Liver (tissue), 8 donors: ENCODE measurements at regions not wholly inside any gene's neighbourhood (a gene's known extent, or its start where the extent isn't known, plus 50 kb on each side); places are given as distances from the start of the nearest gene placed in this dataset.

Experiments
- DNase-seq: peaks from one replicate; pipeline ENCODE4 v3.0.0-alpha.2; 2017; ENCODE audit warnings: low spot score
- H3K27ac ChIP-seq, 2 donors: one replicate each; pipeline ENCODE4 v1.7.0; 2013; ENCODE audit warnings: inconsistent platforms in 2 of 2, low read length in 2 of 2, control low read depth in 1 of 2, low read depth in 1 of 2, mild to moderate bottlenecking in 1 of 2
- H3K27me3 ChIP-seq, 4 donors: one replicate each; pipeline versions ENCODE4 v1.6.1 to v1.7.0; 2013; ENCODE audit warnings: low read length in 3 of 4, inconsistent platforms in 1 of 4, mild to moderate bottlenecking in 1 of 4, moderate library complexity in 1 of 4; ENCODE audit not compliant: control insufficient read depth in 4 of 4, insufficient read depth in 4 of 4
- H3K36me3 ChIP-seq, 4 donors: one replicate each; pipeline versions ENCODE4 v1.6.1 to v1.7.0; 2013; ENCODE audit warnings: low read length in 3 of 4, mild to moderate bottlenecking in 3 of 4, low read depth in 1 of 4, moderate library complexity in 1 of 4; ENCODE audit not compliant: control insufficient read depth in 4 of 4, insufficient read depth in 3 of 4
- H3K4me1 ChIP-seq, 4 donors: one replicate each; pipeline versions ENCODE4 v1.6.1 to v1.7.0; 2013; ENCODE audit warnings: low read length in 3 of 4, mild to moderate bottlenecking in 3 of 4, moderate library complexity in 1 of 4; ENCODE audit not compliant: control insufficient read depth in 4 of 4, insufficient read depth in 4 of 4
- H3K4me3 ChIP-seq, 3 donors: one replicate each; pipeline versions ENCODE4 v1.6.1 to v1.7.0; 2013; ENCODE audit warnings: low read length in 3 of 3, control low read depth in 1 of 3, low read depth in 1 of 3, mild to moderate bottlenecking in 1 of 3
- H3K9ac ChIP-seq, 2 donors: one replicate each; pipeline ENCODE4 v1.7.0; 2013; ENCODE audit warnings: low read length in 2 of 2, mild to moderate bottlenecking in 2 of 2, moderate library complexity in 2 of 2, control low read depth in 1 of 2, low read depth in 1 of 2
- H3K9me3 ChIP-seq, 4 donors: one replicate each; pipeline versions ENCODE4 v1.6.1 to v1.7.0; 2013; ENCODE audit warnings: low read length in 3 of 4; ENCODE audit not compliant: control insufficient read depth in 4 of 4
- EGR1 ChIP-seq, 2 donors: IDR thresholded peaks; 2 replicates each; pipeline ENCODE4 v1.6.1; 2016 to 2018; ENCODE audit warnings: antibody characterized with exemption in 2 of 2, low read depth in 2 of 2
- GABPA ChIP-seq, 2 donors: IDR thresholded peaks in 1 of 2; conservative IDR thresholded peaks in 1 of 2; 2 replicates each; pipeline ENCODE4 v1.6.1; 2016; ENCODE audit warnings: antibody characterized with exemption in 2 of 2, mild to moderate bottlenecking in 1 of 2, moderate library complexity in 1 of 2
- HNF4G ChIP-seq: IDR thresholded peaks from 2 replicates; pipeline ENCODE4 v1.6.1; 2016; ENCODE audit warnings: antibody characterized with exemption
- JUND ChIP-seq, 2 donors: IDR thresholded peaks; 2 replicates each; pipeline ENCODE4 v1.6.1; 2016; ENCODE audit warnings: antibody characterized with exemption in 2 of 2
- NR2F2 ChIP-seq: IDR thresholded peaks from 2 replicates; pipeline ENCODE4 v1.6.1; 2016; ENCODE audit warnings: antibody characterized with exemption
- RAD21 ChIP-seq, 2 donors: IDR thresholded peaks; 2 replicates each; pipeline ENCODE4 v1.6.1; 2016; ENCODE audit warnings: antibody characterized with exemption in 2 of 2, mild to moderate bottlenecking in 2 of 2
- SP1 ChIP-seq: IDR thresholded peaks from 2 replicates; pipeline ENCODE4 v1.6.1; 2018; ENCODE audit warnings: antibody characterized with exemption, mild to moderate bottlenecking
- TAF1 ChIP-seq: conservative IDR thresholded peaks from 2 replicates; pipeline ENCODE4 v1.6.1; 2016; ENCODE audit warnings: antibody characterized with exemption, mild to moderate bottlenecking
- WGBS: extraction: QIAGEN DNeasy Blood & Tissue Kit; methylation state at CpG from one replicate; pipeline ENCODE4 v1.1.7; 2013; 5-methylcytosine and 5-hydroxymethylcytosine counted together
- TF ChIP-seq, protein P1 (sequence below): IDR thresholded peaks from 2 replicates; pipeline ENCODE4 v1.6.1; 2016; ENCODE audit warnings: antibody characterized with exemption
- TF ChIP-seq, protein P2 (sequence below): IDR thresholded peaks from 2 replicates; pipeline ENCODE4 v1.6.1; 2016; ENCODE audit warnings: antibody characterized with exemption
- TF ChIP-seq, protein P3 (sequence below): IDR thresholded peaks from 2 replicates; pipeline ENCODE4 v1.6.1; 2016; ENCODE audit warnings: antibody characterized with exemption
- TF ChIP-seq, protein P4 (sequence below): fragments of 150-350 bp; IDR thresholded peaks from 2 replicates; pipeline ENCODE4 v1.5.1; 2017; ENCODE audit warnings: improper control_type of control experiment, low read depth, low read length; ENCODE audit not compliant: missing input control
- TF ChIP-seq, protein P5 (sequence below): IDR thresholded peaks from 2 replicates; pipeline ENCODE4 v1.6.1; 2016; ENCODE audit warnings: antibody characterized with exemption, mild to moderate bottlenecking
- donor health status: healthy.
- donor health status: healthy.
- donor health status: healthy.
- donor health status: healthy.
- donor health status: healthy.

DNA sequence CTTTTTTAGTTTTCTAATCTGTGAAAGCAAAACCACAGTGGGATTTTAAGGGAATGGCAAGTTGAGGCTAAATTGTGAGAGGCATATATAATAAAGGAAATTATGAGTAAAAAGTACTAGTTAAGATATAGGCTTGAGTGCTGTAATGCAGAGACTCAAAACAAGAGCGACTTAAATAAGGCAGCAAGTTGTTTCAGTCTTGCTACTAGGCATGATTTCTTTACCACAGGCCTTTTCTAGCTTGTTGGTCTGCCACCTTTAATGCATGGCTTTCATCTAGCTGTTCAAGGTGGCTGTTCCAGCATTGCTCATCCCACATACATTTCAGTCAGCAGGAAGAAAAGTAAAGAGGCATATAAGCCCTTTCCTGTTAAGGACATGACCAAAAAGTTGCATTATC, 427.9 kb upstream of the ADAMTSL1 start:
- H3K36me3 ChIP-seq: no peaks in the 10 kb centered on the region
- no peaks in the 10 kb centered on the region for H3K9me3 ChIP-seq
- no peaks in the 10 kb centered on the region for H3K27me3 ChIP-seq
- DNase-seq: no peak
- H3K4me1 ChIP-seq: no peaks in the 10 kb centered on the region
- TF ChIP-seq JUND (IDR thresholded peaks at IDR 0.05) (no peak), GABPA (IDR thresholded peaks at IDR 0.05 in 1 of 2, conservative IDR thresholded peaks at IDR 0.05 in 1 of 2) (no peak), SP1 (no peak)
- TF ChIP-seq, protein P1, sequence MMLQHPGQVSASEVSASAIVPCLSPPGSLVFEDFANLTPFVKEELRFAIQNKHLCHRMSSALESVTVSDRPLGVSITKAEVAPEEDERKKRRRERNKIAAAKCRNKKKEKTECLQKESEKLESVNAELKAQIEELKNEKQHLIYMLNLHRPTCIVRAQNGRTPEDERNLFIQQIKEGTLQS: no peak
- no peak overlapping the region for H3K4me3 ChIP-seq
- H3K27ac ChIP-seq: no peak overlapping the region
- 85% methylated on average over 1 of the region's 1 CpG for WGBS
- no peak overlapping the region for H3K9ac ChIP-seq

DNA sequence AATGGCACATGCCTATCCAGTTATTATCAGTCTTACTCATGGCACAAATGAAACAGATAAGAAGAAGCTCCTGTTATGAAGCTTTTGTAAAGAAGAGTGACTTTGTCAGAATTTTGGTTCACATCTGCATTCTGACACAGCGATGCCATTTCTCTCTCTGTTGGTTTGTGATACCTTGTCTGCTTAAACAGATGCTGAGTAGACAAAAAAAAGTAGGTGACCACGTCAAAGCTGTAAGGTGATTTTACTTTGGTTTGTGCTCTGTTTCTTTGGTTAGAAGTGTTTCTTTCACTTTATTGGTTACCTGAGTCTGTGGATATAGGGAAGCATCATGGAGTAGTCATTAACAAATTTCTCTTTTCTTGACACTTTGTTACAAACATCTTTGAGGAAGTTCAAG, 422.3 kb upstream of the ADAMTSL1 start:
- H3K27ac ChIP-seq: no peak overlapping the region
- H3K36me3 ChIP-seq: no peaks in the 10 kb centered on the region
- no peaks in the 10 kb centered on the region for H3K27me3 ChIP-seq
- no peak for DNase-seq
- no peak overlapping the region for H3K4me3 ChIP-seq
- no peaks in the 10 kb centered on the region for H3K4me1 ChIP-seq
- 85% methylated on average over 2 of the region's 2 CpGs for WGBS
- H3K9me3 ChIP-seq: no peaks in the 10 kb centered on the region
- TF ChIP-seq RAD21 (IDR thresholded peaks at IDR 0.05) (no peak), TAF1 (no peak), HNF4G (no peak), NR2F2 (no peak), GABPA (IDR thresholded peaks at IDR 0.05 in 1 of 2, conservative IDR thresholded peaks at IDR 0.05 in 1 of 2) (no peak), EGR1 (IDR thresholded peaks at IDR 0.05; ENCODE audit: low read depth in 2 of 2) (no peak), JUND (IDR thresholded peaks at IDR 0.05) (no peak)
- TF ChIP-seq, protein P2, sequence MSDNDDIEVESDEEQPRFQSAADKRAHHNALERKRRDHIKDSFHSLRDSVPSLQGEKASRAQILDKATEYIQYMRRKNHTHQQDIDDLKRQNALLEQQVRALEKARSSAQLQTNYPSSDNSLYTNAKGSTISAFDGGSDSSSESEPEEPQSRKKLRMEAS: no peak
- TF ChIP-seq, protein P3, sequence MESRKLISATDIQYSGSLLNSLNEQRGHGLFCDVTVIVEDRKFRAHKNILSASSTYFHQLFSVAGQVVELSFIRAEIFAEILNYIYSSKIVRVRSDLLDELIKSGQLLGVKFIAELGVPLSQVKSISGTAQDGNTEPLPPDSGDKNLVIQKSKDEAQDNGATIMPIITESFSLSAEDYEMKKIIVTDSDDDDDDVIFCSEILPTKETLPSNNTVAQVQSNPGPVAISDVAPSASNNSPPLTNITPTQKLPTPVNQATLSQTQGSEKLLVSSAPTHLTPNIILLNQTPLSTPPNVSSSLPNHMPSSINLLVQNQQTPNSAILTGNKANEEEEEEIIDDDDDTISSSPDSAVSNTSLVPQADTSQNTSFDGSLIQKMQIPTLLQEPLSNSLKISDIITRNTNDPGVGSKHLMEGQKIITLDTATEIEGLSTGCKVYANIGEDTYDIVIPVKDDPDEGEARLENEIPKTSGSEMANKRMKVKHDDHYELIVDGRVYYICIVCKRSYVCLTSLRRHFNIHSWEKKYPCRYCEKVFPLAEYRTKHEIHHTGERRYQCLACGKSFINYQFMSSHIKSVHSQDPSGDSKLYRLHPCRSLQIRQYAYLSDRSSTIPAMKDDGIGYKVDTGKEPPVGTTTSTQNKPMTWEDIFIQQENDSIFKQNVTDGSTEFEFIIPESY: no peak
- TF ChIP-seq, protein P4, sequence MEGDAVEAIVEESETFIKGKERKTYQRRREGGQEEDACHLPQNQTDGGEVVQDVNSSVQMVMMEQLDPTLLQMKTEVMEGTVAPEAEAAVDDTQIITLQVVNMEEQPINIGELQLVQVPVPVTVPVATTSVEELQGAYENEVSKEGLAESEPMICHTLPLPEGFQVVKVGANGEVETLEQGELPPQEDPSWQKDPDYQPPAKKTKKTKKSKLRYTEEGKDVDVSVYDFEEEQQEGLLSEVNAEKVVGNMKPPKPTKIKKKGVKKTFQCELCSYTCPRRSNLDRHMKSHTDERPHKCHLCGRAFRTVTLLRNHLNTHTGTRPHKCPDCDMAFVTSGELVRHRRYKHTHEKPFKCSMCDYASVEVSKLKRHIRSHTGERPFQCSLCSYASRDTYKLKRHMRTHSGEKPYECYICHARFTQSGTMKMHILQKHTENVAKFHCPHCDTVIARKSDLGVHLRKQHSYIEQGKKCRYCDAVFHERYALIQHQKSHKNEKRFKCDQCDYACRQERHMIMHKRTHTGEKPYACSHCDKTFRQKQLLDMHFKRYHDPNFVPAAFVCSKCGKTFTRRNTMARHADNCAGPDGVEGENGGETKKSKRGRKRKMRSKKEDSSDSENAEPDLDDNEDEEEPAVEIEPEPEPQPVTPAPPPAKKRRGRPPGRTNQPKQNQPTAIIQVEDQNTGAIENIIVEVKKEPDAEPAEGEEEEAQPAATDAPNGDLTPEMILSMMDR: no peak
- TF ChIP-seq, protein P5, sequence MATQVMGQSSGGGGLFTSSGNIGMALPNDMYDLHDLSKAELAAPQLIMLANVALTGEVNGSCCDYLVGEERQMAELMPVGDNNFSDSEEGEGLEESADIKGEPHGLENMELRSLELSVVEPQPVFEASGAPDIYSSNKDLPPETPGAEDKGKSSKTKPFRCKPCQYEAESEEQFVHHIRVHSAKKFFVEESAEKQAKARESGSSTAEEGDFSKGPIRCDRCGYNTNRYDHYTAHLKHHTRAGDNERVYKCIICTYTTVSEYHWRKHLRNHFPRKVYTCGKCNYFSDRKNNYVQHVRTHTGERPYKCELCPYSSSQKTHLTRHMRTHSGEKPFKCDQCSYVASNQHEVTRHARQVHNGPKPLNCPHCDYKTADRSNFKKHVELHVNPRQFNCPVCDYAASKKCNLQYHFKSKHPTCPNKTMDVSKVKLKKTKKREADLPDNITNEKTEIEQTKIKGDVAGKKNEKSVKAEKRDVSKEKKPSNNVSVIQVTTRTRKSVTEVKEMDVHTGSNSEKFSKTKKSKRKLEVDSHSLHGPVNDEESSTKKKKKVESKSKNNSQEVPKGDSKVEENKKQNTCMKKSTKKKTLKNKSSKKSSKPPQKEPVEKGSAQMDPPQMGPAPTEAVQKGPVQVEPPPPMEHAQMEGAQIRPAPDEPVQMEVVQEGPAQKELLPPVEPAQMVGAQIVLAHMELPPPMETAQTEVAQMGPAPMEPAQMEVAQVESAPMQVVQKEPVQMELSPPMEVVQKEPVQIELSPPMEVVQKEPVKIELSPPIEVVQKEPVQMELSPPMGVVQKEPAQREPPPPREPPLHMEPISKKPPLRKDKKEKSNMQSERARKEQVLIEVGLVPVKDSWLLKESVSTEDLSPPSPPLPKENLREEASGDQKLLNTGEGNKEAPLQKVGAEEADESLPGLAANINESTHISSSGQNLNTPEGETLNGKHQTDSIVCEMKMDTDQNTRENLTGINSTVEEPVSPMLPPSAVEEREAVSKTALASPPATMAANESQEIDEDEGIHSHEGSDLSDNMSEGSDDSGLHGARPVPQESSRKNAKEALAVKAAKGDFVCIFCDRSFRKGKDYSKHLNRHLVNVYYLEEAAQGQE: no peak
- no peak overlapping the region for H3K9ac ChIP-seq
